Panc1 (cell line): ENCODE measurements at regions not wholly inside any gene's neighbourhood (a gene's known extent, or its start where the extent isn't known, plus 50 kb on each side); places are given as distances from the start of the nearest gene placed in this dataset.

Experiments used
- ATAC-seq: fragments of 200-7000 bp; cut with Tn5 transposase; 2 replicates; pipeline ENCODE4 v1.9.1; 2020; ENCODE audit warnings: mild to moderate bottlenecking, moderate library complexity
- BruUV-seq: library from RNA; stranded (reverse); fragments of 400-500 nt; replicated peaks from 2 replicates; lab custom pipeline; 2021; lab: Mats Ljungman, UMichigan
- CTCF ChIA-PET: fragments of 300-600 bp; sonication (Branson Sonifier 250); formaldehyde crosslinking; loops from one replicate; lab custom pipeline; 2022; ENCODE audit warnings: antibody characterized with exemption; lab: Charles Lee
- POLR2A ChIA-PET: fragments of 300-600 bp; sonication (Branson Sonifier 250); formaldehyde crosslinking; loops from one replicate; lab custom pipeline; 2022; ENCODE audit warnings: antibody characterized with exemption; lab: Charles Lee
- DNase-seq: peaks from one replicate; pipeline ENCODE4 v3.0.0-alpha.2; 2010; ENCODE audit warnings: low read depth, low spot score
- H3K27ac ChIP-seq: 2 replicates; pipeline ENCODE4 v1.5.1; 2011; ENCODE audit warnings: mild to moderate bottlenecking, low read length, inconsistent platforms
- H3K27me3 ChIP-seq: fragments of 200-500 bp; sonication (Bioruptor generic); 2 replicates; pipeline ENCODE4 v1.6.0; 2014; ENCODE audit warnings: low read length, inconsistent platforms; ENCODE audit not compliant: control insufficient read depth, insufficient read depth
- H3K36me3 ChIP-seq: fragments of 200-500 bp; sonication (Bioruptor generic); 2 replicates; pipeline ENCODE4 v1.5.1; 2014; ENCODE audit warnings: inconsistent platforms, mild to moderate bottlenecking, low read length, moderate library complexity; ENCODE audit not compliant: control insufficient read depth, insufficient read depth
- H3K4me1 ChIP-seq: 2 replicates; pipeline ENCODE4 v1.5.1; 2011; ENCODE audit warnings: inconsistent platforms, mild to moderate bottlenecking, low read length, moderate library complexity; ENCODE audit not compliant: control insufficient read depth, insufficient read depth
- H3K4me3 ChIP-seq, 2 experiments: 2 replicates each; pipeline ENCODE4 v1.5.1; 2011 to 2012; ENCODE audit warnings: low read depth in 2 of 2, low read length in 2 of 2, mild to moderate bottlenecking in 2 of 2, inconsistent platforms in 1 of 2, moderate library complexity in 1 of 2
- H3K9me3 ChIP-seq: fragments of 200-500 bp; sonication (Bioruptor generic); 2 replicates; pipeline ENCODE4 v1.5.1; 2014; ENCODE audit warnings: low read depth, mild to moderate bottlenecking, inconsistent platforms, low read length, moderate library complexity; ENCODE audit not compliant: control insufficient read depth, insufficient read depth
- POLR2AphosphoS5 ChIP-seq: IDR thresholded peaks from 2 replicates; pipeline ENCODE4 v1.6.1; 2012; ENCODE audit warnings: mild to moderate bottlenecking, low read depth, low read length, moderate library complexity
- SIN3A ChIP-seq: IDR thresholded peaks from 2 replicates; pipeline ENCODE4 v1.6.1; 2012; ENCODE audit warnings: low read depth, mild to moderate bottlenecking, low read length, moderate library complexity, borderline replicate concordance; ENCODE audit not compliant: insufficient read depth
- TCF7L2 ChIP-seq: IDR thresholded peaks from 2 replicates; pipeline ENCODE4 v1.6.1; 2011; ENCODE audit warnings: mild to moderate bottlenecking, low read depth, low read length, inconsistent platforms
- in situ Hi-C: cut with HindIII; loops from 2 replicates; pipeline ENCODE4 v1.10.0; 2016; ENCODE audit warnings: low sequenced_read_pairs, low pct_unique_long_range_greater_than_20kb
- intact Hi-C: fragments of 100-400 bp; cut with micrococcal nuclease; formaldehyde crosslinking; loops from one replicate; pipeline ENCODE4 v1.10.0; 2022; ENCODE audit not compliant: unreplicated experiment
- TF ChIP-seq, protein P1 (sequence below): fragments of 450-650 bp; IDR thresholded peaks from 2 replicates; pipeline ENCODE4 v1.5.1; 2017; ENCODE audit warnings: mild to moderate bottlenecking
- TF ChIP-seq, protein P2 (sequence below), 2 experiments: IDR thresholded peaks; 2 replicates each; pipeline ENCODE4 v1.6.1; 2011 to 2012; ENCODE audit warnings: low read depth in 2 of 2, control low read depth in 1 of 2, low read length in 1 of 2, mild to moderate bottlenecking in 1 of 2, moderate library complexity in 1 of 2; ENCODE audit not compliant: insufficient read depth in 1 of 2

DNA sequence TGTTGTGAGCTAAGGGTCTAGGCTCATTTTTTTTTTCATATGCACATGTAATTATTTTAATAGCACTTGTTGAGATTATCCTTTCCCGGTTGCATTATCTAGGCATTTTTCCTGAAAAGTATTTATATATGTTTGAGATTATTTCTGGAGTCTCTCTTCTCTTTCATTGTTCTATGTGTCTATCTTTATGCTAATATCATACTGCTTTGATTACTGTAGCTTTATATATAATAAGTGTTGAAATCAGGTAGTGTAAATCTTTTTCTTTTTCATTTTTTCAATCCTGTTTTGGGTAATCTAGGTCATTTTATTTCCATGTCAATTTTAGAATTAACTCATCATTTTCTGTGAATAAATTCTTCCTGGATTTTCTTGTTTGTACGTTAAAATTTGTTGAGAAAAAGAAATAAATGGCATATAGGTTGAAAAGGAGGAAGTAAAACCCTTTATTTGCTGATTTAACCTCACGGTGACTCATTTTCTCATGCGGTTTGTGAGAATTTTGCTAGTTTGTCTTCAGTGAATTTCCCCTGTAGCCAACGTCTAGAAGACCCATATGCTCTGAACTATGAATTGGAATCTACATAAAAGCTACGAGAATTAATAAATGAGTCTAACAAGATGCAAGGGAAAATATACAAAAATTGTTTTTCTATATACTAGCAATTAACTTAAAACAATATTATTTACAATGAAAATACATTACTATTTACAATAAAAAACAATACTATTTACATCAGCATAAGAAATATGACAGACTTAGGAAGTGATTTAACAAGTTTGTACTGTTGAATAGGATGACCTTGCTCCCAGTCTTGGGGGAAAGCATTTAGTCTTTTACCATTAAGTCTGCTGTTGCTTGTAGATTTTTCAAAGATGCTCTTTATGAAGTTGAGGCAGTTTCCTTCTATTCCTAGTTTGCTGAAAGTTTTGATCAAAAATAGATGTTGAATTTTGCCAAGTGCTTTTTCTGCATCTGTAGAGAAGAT, 105.0 kb downstream of the SNAPC1 start:
- no TSS peak for BruUV-seq
- DNase-seq (no peak), ATAC-seq (no peak)
- Histone ChIP-seq H3K36me3 (no peaks in the 10 kb centered on the region), H3K4me1 (no peaks in the 10 kb centered on the region), H3K9me3 (peaks cover 2% of the 10 kb centered on the region; the same call in 1 of the 2 replicates), H3K4me3 (no peak overlapping the region), H3K27me3 (no peaks in the 10 kb centered on the region), H3K27ac (no peak overlapping the region)
- intact Hi-C loops, result no loop called here
- TF ChIP-seq, protein P1, sequence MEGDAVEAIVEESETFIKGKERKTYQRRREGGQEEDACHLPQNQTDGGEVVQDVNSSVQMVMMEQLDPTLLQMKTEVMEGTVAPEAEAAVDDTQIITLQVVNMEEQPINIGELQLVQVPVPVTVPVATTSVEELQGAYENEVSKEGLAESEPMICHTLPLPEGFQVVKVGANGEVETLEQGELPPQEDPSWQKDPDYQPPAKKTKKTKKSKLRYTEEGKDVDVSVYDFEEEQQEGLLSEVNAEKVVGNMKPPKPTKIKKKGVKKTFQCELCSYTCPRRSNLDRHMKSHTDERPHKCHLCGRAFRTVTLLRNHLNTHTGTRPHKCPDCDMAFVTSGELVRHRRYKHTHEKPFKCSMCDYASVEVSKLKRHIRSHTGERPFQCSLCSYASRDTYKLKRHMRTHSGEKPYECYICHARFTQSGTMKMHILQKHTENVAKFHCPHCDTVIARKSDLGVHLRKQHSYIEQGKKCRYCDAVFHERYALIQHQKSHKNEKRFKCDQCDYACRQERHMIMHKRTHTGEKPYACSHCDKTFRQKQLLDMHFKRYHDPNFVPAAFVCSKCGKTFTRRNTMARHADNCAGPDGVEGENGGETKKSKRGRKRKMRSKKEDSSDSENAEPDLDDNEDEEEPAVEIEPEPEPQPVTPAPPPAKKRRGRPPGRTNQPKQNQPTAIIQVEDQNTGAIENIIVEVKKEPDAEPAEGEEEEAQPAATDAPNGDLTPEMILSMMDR, result no peak
- TF ChIP-seq, protein P2, sequence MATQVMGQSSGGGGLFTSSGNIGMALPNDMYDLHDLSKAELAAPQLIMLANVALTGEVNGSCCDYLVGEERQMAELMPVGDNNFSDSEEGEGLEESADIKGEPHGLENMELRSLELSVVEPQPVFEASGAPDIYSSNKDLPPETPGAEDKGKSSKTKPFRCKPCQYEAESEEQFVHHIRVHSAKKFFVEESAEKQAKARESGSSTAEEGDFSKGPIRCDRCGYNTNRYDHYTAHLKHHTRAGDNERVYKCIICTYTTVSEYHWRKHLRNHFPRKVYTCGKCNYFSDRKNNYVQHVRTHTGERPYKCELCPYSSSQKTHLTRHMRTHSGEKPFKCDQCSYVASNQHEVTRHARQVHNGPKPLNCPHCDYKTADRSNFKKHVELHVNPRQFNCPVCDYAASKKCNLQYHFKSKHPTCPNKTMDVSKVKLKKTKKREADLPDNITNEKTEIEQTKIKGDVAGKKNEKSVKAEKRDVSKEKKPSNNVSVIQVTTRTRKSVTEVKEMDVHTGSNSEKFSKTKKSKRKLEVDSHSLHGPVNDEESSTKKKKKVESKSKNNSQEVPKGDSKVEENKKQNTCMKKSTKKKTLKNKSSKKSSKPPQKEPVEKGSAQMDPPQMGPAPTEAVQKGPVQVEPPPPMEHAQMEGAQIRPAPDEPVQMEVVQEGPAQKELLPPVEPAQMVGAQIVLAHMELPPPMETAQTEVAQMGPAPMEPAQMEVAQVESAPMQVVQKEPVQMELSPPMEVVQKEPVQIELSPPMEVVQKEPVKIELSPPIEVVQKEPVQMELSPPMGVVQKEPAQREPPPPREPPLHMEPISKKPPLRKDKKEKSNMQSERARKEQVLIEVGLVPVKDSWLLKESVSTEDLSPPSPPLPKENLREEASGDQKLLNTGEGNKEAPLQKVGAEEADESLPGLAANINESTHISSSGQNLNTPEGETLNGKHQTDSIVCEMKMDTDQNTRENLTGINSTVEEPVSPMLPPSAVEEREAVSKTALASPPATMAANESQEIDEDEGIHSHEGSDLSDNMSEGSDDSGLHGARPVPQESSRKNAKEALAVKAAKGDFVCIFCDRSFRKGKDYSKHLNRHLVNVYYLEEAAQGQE (IDR thresholded peaks at IDR 0.05; ENCODE audit: insufficient read depth in 1 of 2, low read depth in 2 of 2, low read length in 1 of 2), result no peak
- no peak for TF ChIP-seq SIN3A
- no peak for TF ChIP-seq TCF7L2
- TF ChIP-seq POLR2AphosphoS5, result no peak
- CTCF ChIA-PET, result no interaction called here
- POLR2A ChIA-PET, result no interaction called here
- in situ Hi-C loops, result no loop called here

DNA sequence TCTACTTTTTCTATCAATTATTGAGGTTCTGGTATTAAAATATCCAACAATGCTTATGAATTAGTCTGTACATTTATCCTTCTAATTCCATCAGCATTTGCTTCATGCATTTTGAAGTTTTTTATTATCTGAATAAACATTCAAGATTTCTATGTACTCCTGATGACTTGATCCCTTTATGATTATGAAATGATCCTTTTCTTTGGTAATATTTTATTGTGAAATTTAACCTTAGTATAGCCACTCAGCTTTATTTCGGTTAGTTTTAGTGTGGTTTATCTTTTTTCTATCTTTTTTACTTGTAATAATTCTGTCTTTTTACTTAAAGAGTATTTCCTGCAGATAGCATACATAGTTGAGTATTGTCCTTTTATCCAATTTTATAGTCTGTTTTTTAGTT, 106.6 kb downstream of the SNAPC1 start:
- Histone ChIP-seq H3K4me3 (no peak overlapping the region), H3K4me1 (no peaks in the 10 kb centered on the region), H3K27ac (no peak overlapping the region), H3K36me3 (no peaks in the 10 kb centered on the region), H3K9me3 (peaks cover 2% of the 10 kb centered on the region; the same call in 1 of the 2 replicates), H3K27me3 (no peaks in the 10 kb centered on the region)
- ATAC-seq (no peak), DNase-seq (no peak)
- ChIA-PET POLR2A (no interaction called here), CTCF (no interaction called here)
- BruUV-seq, result no TSS peak
- in situ Hi-C loops (no loop called here), intact Hi-C loops (no loop called here)
- TF ChIP-seq, protein P1, result no peak
